Upper lobe of left lung (tissue), 6 donors: ENCODE measurements at regions not wholly inside any gene's neighbourhood (a gene's known extent, or its start where the extent isn't known, plus 50 kb on each side); places are given as distances from the start of the nearest gene placed in this dataset.

Experiments
- ATAC-seq, 2 donors: fragments of 200-7000 bp; cut with Tn5 transposase; one replicate each; pipeline ENCODE4 v1.9.1; 2022; ENCODE audit warnings: mild to moderate bottlenecking in 2 of 2, moderate library complexity in 2 of 2; ENCODE audit not compliant: low FRiP score in 2 of 2
- DNase-seq, 2 donors: peaks; one replicate each; pipeline ENCODE4 v3.0.0-alpha.2; 2019 to 2020
- H3K27ac ChIP-seq, 4 donors: fragments of 200-600 bp; sonication (generic); one replicate each; pipeline ENCODE4 v1.5.1; 2016 to 2019
- H3K27me3 ChIP-seq, 4 donors: fragments of 200-600 bp; sonication (generic); one replicate each; pipeline ENCODE4 v1.5.1; 2017 to 2019
- H3K36me3 ChIP-seq, 4 donors: fragments of 200-600 bp; sonication (generic); one replicate each; pipeline ENCODE4 v1.5.1; 2016 to 2019
- H3K4me1 ChIP-seq, 4 donors: fragments of 200-600 bp; sonication (generic); one replicate each; pipeline ENCODE4 v1.5.1; 2018 to 2019
- H3K4me3 ChIP-seq, 4 donors: fragments of 200-600 bp; sonication (generic); one replicate each; pipeline ENCODE4 v1.5.1; 2017 to 2019; ENCODE audit warnings: mild to moderate bottlenecking in 2 of 4, moderate library complexity in 1 of 4
- H3K9me3 ChIP-seq, 4 donors: fragments of 200-600 bp; sonication (generic); one replicate each; pipeline ENCODE4 v1.5.1; 2018 to 2019
- CTCF ChIP-seq, 6 experiments: fragments of 450-650 bp in 4 of 6; fragments of 200-600 bp in 2 of 6; sonication (generic) in 2 of 6; IDR thresholded peaks; one replicate each; pipeline ENCODE4 v1.5.1; 2016 to 2019; ENCODE audit warnings: antibody characterized with exemption in 6 of 6
- EP300 ChIP-seq, 4 donors: sonication (generic); formaldehyde crosslinking; IDR thresholded peaks; one replicate each; pipeline ENCODE4 v1.5.1; 2017; ENCODE audit warnings: antibody characterized with exemption in 4 of 4, control low read depth in 2 of 4
- POLR2A ChIP-seq, 4 donors: fragments of 450-650 bp; IDR thresholded peaks; one replicate each; pipeline ENCODE4 v1.5.1; 2016 to 2017; ENCODE audit warnings: antibody characterized with exemption in 4 of 4, mild to moderate bottlenecking in 2 of 4
- POLR2AphosphoS5 ChIP-seq, 2 donors: sonication (generic); formaldehyde crosslinking; IDR thresholded peaks; one replicate each; pipeline ENCODE4 v1.5.1; 2017; ENCODE audit warnings: antibody characterized with exemption in 2 of 2
- WGBS, 2 donors: methylation state at CpG; one replicate each; pipeline ENCODE4 v1.1.5; 2017 to 2018; 5-methylcytosine and 5-hydroxymethylcytosine counted together
- donor health status: DM: no; HTN: no; CAD: no; lungs with moderate emphysema.
- donor health status: DM: no; HTN: yes; CAD: no; lungs with severe emphysema.

- Histone ChIP-seq H3K27ac (no peak overlapping the region), H3K9me3 (no peaks in the 10 kb centered on the region), H3K4me1 (no peaks in the 10 kb centered on the region), H3K36me3 (no peaks in the 10 kb centered on the region), H3K4me3 (no peak overlapping the region), H3K27me3 (no peaks in the 10 kb centered on the region)
- 68 to 79% methylated on average over 5 of the region's 5 CpGs for WGBS, 2 donors
- no peak for TF ChIP-seq POLR2AphosphoS5 (IDR thresholded peaks at IDR 0.05)
- TF ChIP-seq EP300 (IDR thresholded peaks at IDR 0.05): no peak
- TF ChIP-seq CTCF (IDR thresholded peaks at IDR 0.05): no peak
- TF ChIP-seq POLR2A (IDR thresholded peaks at IDR 0.05): no peak
- ATAC-seq (peak in 1 of 2 donors; percentile 28), DNase-seq (no peak)
Measured at GRCh38 chr1:65505547-65506300, 85.3 kb downstream of the LEPR start.

GRCh38 chr1:65508051-65508450, 87.6 kb downstream of the LEPR start:
- no peak for DNase-seq
- ATAC-seq: no peak
- H3K9me3 ChIP-seq: no peaks in the 10 kb centered on the region
- H3K4me1 ChIP-seq: peaks cover 0 to 6% (median 2%) of the 10 kb centered on the region in 4 donors
- H3K27ac ChIP-seq: no peak overlapping the region
- TF ChIP-seq POLR2AphosphoS5 (IDR thresholded peaks at IDR 0.05): no peak
- no peak for TF ChIP-seq EP300 (IDR thresholded peaks at IDR 0.05)
- no peak for TF ChIP-seq POLR2A (IDR thresholded peaks at IDR 0.05)
- no peak for TF ChIP-seq CTCF (IDR thresholded peaks at IDR 0.05)
- no peak overlapping the region for H3K4me3 ChIP-seq
- H3K36me3 ChIP-seq: no peaks in the 10 kb centered on the region
- 47 to 74% methylated on average over 2 of the region's 2 CpGs for WGBS, 2 donors
- H3K27me3 ChIP-seq: no peaks in the 10 kb centered on the region

- H3K4me3 ChIP-seq: no peak overlapping the region
Measured at GRCh38 chr1:65509912-65510680, 89.6 kb downstream of the LEPR start.

GRCh38 chr1:65510961-65511360, 90.5 kb downstream of the LEPR start:
- no peak overlapping the region for H3K27ac ChIP-seq
- H3K27me3 ChIP-seq: no peaks in the 10 kb centered on the region
- no peak overlapping the region for H3K4me3 ChIP-seq
- H3K36me3 ChIP-seq: no peaks in the 10 kb centered on the region
- ATAC-seq (no peak), DNase-seq (no peak)
- no peaks in the 10 kb centered on the region for H3K9me3 ChIP-seq
- no peak for TF ChIP-seq EP300 (IDR thresholded peaks at IDR 0.05)
- TF ChIP-seq POLR2AphosphoS5 (IDR thresholded peaks at IDR 0.05): no peak
- no peak for TF ChIP-seq CTCF (IDR thresholded peaks at IDR 0.05)
- TF ChIP-seq POLR2A (IDR thresholded peaks at IDR 0.05): no peak
- WGBS, 2 donors: 80 to 96% methylated on average over 1 of the region's 1 CpG
- peaks cover 0 to 6% (median 2%) of the 10 kb centered on the region in 4 donors for H3K4me1 ChIP-seq

More at GRCh38 chr1:65509912-65510680, 89.6 kb downstream of the LEPR start:
- H3K9me3 ChIP-seq: no peaks in the 10 kb centered on the region
- peaks cover 0 to 6% (median 2%) of the 10 kb centered on the region in 4 donors for H3K4me1 ChIP-seq
- WGBS, 2 donors: 84 to 89% methylated on average over 5 of the region's 5 CpGs
- TF ChIP-seq CTCF (IDR thresholded peaks at IDR 0.05) (no peak), POLR2AphosphoS5 (IDR thresholded peaks at IDR 0.05) (no peak), POLR2A (IDR thresholded peaks at IDR 0.05) (no peak), EP300 (IDR thresholded peaks at IDR 0.05) (no peak)
- no peaks in the 10 kb centered on the region for H3K36me3 ChIP-seq
- DNase-seq (no peak), ATAC-seq (no peak)
- H3K27me3 ChIP-seq: no peaks in the 10 kb centered on the region
- H3K27ac ChIP-seq: no peak overlapping the region
